BE2C (cell line): ENCODE measurements at regions not wholly inside any gene's neighbourhood (a gene's known extent, or its start where the extent isn't known, plus 50 kb on each side); places are given as distances from the start of the nearest gene placed in this dataset.
"Not testable (repeated sequence)": the region's sequence is repeated elsewhere in the genome, so short reads cannot be mapped to it uniquely, and the experiment has no call there.

Experiments
- DNase-seq: peaks from one replicate; pipeline ENCODE4 v3.0.0-alpha.2; 2020
- H3K27me3 ChIP-seq: fragments of 250-450 bp; sonication (Bioruptor Pico); 2 replicates; pipeline ENCODE4 v1.5.1; 2020; ENCODE audit warnings: mild to moderate bottlenecking
- H3K36me3 ChIP-seq: fragments of 250-450 bp; sonication (Bioruptor Pico); 2 replicates; pipeline ENCODE4 v1.5.1; 2020; ENCODE audit warnings: mild to moderate bottlenecking
- H3K4me1 ChIP-seq: fragments of 250-450 bp; sonication (Bioruptor Pico); 2 replicates; pipeline ENCODE4 v1.5.1; 2020
- H3K4me3 ChIP-seq: 2 replicates; pipeline ENCODE4 v1.5.1; 2011; ENCODE audit warnings: low read depth, low read length
- H3K9me3 ChIP-seq: fragments of 250-450 bp; sonication (Bioruptor Pico); 2 replicates; pipeline ENCODE4 v1.5.1; 2020
- TF ChIP-seq, protein P1 (sequence below): IDR thresholded peaks from 2 replicates; pipeline ENCODE4 v1.5.1; 2012; ENCODE audit warnings: mild to moderate bottlenecking, low read depth, low read length

DNA sequence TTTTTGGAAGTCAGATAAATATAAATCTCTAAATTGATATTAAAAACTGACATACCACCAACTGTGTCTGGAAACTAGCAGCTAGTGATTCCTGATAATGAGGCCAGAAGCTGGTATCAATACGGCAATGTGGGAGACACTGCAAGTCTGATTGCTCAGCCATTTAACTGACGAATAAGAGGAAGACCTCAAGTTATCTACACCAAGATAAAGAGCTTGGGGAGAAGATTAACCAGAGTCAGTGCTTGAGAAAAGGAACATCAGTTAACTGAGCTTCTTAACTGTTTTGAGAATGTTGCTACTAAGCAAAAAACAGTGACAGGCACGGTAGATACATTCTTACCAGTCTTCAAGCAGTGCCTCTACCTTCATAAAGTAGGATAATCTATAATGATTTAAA, 140.4 kb upstream of the TENT5A start:
- no peaks in the 10 kb centered on the region for H3K27me3 ChIP-seq
- no peak overlapping the region for H3K4me3 ChIP-seq
- no peaks in the 10 kb centered on the region for H3K4me1 ChIP-seq
- H3K9me3 ChIP-seq = no peaks in the 10 kb centered on the region
- no peaks in the 10 kb centered on the region for H3K36me3 ChIP-seq
- TF ChIP-seq, protein P1, sequence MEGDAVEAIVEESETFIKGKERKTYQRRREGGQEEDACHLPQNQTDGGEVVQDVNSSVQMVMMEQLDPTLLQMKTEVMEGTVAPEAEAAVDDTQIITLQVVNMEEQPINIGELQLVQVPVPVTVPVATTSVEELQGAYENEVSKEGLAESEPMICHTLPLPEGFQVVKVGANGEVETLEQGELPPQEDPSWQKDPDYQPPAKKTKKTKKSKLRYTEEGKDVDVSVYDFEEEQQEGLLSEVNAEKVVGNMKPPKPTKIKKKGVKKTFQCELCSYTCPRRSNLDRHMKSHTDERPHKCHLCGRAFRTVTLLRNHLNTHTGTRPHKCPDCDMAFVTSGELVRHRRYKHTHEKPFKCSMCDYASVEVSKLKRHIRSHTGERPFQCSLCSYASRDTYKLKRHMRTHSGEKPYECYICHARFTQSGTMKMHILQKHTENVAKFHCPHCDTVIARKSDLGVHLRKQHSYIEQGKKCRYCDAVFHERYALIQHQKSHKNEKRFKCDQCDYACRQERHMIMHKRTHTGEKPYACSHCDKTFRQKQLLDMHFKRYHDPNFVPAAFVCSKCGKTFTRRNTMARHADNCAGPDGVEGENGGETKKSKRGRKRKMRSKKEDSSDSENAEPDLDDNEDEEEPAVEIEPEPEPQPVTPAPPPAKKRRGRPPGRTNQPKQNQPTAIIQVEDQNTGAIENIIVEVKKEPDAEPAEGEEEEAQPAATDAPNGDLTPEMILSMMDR = no peak
- DNase-seq = no peak

DNA sequence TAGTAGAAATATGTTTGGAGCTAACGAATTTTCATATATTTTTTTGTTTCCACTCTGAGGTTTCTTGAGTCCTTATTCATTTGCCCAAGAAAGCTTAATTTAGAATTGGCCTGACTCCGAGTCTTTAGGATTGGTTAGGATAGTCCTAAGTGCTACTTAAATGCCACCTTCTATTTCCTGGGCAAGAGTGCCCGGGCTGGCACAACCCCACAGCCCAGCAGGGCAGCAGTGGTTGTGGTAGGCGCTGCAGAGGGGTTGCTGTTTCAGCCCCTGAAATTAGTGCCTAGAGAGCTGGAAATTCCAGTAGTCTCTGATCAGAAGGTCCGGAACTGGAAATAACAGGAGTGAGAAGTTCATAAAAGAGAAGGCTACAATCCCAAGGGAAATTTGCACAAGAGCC, 139.4 kb upstream of the TENT5A start:
- TF ChIP-seq, protein P1 = no peak
- H3K4me3 ChIP-seq = no peak overlapping the region
- H3K36me3 ChIP-seq = no peaks in the 10 kb centered on the region
- no peak for DNase-seq
- no peaks in the 10 kb centered on the region for H3K27me3 ChIP-seq
- no peaks in the 10 kb centered on the region for H3K4me1 ChIP-seq
- H3K9me3 ChIP-seq = no peaks in the 10 kb centered on the region

DNA sequence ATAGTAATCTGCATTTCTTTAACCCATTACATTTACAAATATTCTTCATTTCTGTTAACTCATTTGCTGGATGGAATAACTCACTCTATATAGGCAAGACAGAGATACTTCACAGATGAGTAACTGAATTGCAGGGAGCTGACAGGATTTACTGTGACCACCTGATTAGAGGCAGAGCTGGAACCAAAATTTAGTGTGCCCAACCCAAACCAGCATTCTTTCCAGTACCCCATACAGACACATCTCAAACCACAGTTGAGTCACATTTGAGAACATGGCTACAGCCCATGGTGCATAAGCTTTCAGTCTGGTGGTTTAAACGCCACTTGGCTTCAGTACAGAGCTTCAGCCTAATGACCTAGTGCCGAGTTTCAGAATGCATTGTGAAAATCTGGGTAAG, 138.4 kb upstream of the TENT5A start:
- TF ChIP-seq, protein P1 = no peak
- Histone ChIP-seq H3K4me1 (no peaks in the 10 kb centered on the region), H3K36me3 (no peaks in the 10 kb centered on the region), H3K9me3 (no peaks in the 10 kb centered on the region), H3K27me3 (no peaks in the 10 kb centered on the region), H3K4me3 (no peak overlapping the region)
- DNase-seq = no peak

DNA sequence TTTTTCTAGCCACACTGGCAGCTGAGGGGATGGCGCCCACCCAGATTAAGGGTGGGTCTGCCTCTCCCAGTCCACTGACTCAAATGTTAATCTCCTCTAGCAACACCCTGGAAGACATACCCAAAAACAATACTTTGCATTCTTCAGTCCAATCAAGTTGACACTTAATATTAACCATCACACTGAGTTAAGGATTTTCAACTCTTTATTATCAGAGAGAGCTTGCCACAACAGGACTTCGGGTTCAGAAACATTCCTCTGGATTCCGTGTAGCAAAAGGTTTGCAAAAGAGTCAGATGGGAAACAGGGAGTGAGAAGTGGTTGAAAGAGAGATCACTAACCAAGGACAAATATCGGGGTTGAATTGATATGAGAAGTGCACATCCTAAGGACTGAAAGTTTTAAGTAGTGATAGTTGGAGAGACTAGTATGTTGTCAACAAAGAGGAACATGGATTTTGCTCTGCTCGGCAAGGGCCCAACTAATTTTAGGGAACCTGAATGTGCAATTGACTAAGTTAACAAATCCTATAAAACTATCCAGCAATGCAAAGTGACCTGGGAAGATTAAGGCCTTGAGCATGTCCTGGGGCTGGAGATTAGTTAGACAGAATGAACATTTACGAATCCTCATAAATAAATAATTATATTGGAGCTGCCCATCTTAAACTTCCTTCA, 137.0 kb upstream of the TENT5A start:
- TF ChIP-seq, protein P1 = no peak
- Histone ChIP-seq H3K27me3 (no peaks in the 10 kb centered on the region), H3K4me1 (no peaks in the 10 kb centered on the region), H3K36me3 (no peaks in the 10 kb centered on the region), H3K9me3 (no peaks in the 10 kb centered on the region), H3K4me3 (no peak overlapping the region)
- DNase-seq = no peak

DNA sequence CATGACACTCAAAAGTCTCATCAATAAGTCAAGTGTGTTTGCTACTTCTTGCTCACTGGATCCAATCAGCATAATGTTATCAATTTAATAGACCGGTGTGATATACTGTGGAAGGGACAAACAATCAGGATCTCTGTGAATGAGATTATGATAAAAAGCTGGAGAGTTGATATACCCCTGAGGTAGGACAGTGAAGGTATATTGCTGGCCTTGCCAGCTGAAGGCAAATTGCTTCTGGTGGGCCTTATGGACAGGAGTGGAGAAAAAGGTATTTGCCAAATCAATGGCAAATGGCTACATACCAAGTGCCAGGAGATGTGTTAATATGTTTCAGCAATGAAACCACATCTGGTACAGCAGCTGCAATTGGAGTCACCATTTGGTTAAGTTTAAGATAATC, 134.4 kb upstream of the TENT5A start:
- H3K4me3 ChIP-seq, DNase-seq, H3K27me3 ChIP-seq, H3K9me3 ChIP-seq, H3K36me3 ChIP-seq, H3K4me1 ChIP-seq: not testable (repeated sequence)

DNA sequence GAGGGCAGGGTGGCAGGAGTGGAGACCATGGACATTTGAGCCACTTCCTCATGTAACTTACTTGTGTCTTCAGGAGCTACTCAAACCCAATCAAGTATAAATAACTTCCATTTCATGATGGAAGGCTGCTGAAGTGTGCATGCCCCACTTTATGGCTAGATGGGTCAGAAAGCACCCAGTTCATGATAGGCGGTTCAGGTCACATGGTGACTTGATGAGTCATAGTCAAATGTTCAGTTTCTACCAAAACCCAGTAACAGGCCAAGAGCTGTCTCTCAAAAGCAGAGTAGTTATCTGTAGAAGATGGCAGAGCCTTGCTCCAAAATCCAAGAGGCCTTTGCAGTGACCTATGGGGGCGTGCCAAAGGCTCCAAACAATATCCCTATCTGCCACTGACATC, 133.7 kb upstream of the TENT5A start:
- Histone ChIP-seq H3K27me3 (no peaks in the 10 kb centered on the region), H3K9me3 (no peaks in the 10 kb centered on the region), H3K36me3 (no peaks in the 10 kb centered on the region), H3K4me3 (no peak overlapping the region), H3K4me1 (no peaks in the 10 kb centered on the region)
- TF ChIP-seq, protein P1 = no peak
- no peak for DNase-seq

DNA sequence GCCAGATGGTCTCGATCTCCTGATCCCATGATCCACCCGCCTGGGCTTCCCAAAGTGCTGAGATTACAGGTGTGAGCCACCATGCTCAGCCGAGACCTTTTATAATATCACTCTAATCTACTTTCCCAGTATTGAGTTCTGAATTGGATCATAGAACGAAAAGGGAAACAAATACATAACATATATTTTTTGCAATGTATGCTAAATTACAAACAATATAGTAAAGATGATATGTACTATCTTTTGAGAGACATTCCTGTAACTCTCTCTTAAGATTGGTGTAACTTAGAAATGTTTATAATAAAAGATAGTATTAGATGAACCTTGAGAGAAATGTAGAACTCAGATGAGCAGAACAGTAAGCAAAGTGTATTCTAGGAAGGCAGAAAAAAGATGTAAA, 129.2 kb upstream of the TENT5A start:
- Histone ChIP-seq H3K36me3 (no peaks in the 10 kb centered on the region), H3K4me3 (no peak overlapping the region), H3K9me3 (no peaks in the 10 kb centered on the region), H3K4me1 (no peaks in the 10 kb centered on the region), H3K27me3 (no peaks in the 10 kb centered on the region)
- TF ChIP-seq, protein P1 = no peak
- DNase-seq = no peak
